Calu3 (cell line): ENCODE measurements at regions not wholly inside any gene's neighbourhood (a gene's known extent, or its start where the extent isn't known, plus 50 kb on each side); places are given as distances from the start of the nearest gene placed in this dataset.
"Not testable (repeated sequence)": the region's sequence is repeated elsewhere in the genome, so short reads cannot be mapped to it uniquely, and the experiment has no call there.

ENCODE experiments used
- BruUV-seq: library from RNA; stranded (reverse); fragments of 400-500 nt; replicated peaks from 2 replicates; lab custom pipeline; 2021; lab: Mats Ljungman, UMichigan
- CTCF ChIA-PET: fragments of 300-600 bp; sonication (Branson Sonifier 250); formaldehyde crosslinking; loops from one replicate; lab custom pipeline; 2022; ENCODE audit warnings: antibody characterized with exemption; lab: Charles Lee
- DNase-seq: peaks from one replicate; pipeline ENCODE4 v3.0.0; 2022
- H3K27ac Mint-ChIP-seq: one replicate; pipeline ENCODE4 v1.8.0; 2022; ENCODE audit warnings: mixed read lengths; ENCODE audit not compliant: unreplicated experiment
- H3K27me3 Mint-ChIP-seq: one replicate; pipeline ENCODE4 v1.8.0; 2022; ENCODE audit warnings: mixed read lengths; ENCODE audit not compliant: unreplicated experiment
- H3K36me3 Mint-ChIP-seq: one replicate; pipeline ENCODE4 v1.8.0; 2022; ENCODE audit warnings: mild to moderate bottlenecking, moderate library complexity, mixed read lengths; ENCODE audit not compliant: insufficient read depth, unreplicated experiment
- H3K4me1 Mint-ChIP-seq: one replicate; pipeline ENCODE4 v1.8.0; 2022; ENCODE audit warnings: mild to moderate bottlenecking, low read depth, mixed read lengths; ENCODE audit not compliant: unreplicated experiment
- H3K4me3 Mint-ChIP-seq: one replicate; pipeline ENCODE4 v1.8.0; 2022; ENCODE audit warnings: mild to moderate bottlenecking, low read depth, moderate library complexity, mixed read lengths; ENCODE audit not compliant: unreplicated experiment
- H3K9me3 Mint-ChIP-seq: one replicate; pipeline ENCODE4 v1.8.0; 2022; ENCODE audit warnings: low read depth, mixed read lengths; ENCODE audit not compliant: unreplicated experiment
- intact Hi-C: fragments of 100-400 bp; cut with micrococcal nuclease; formaldehyde crosslinking; loops from one replicate; pipeline ENCODE4 v1.10.0; 2022; ENCODE audit not compliant: unreplicated experiment
- TF ChIP-seq, protein P1 (sequence below): fragments of 200-600 bp; IDR thresholded peaks from one replicate; pipeline ENCODE4 v1.8.0; 2022; ENCODE audit warnings: antibody characterized with exemption; ENCODE audit not compliant: unreplicated experiment

DNA sequence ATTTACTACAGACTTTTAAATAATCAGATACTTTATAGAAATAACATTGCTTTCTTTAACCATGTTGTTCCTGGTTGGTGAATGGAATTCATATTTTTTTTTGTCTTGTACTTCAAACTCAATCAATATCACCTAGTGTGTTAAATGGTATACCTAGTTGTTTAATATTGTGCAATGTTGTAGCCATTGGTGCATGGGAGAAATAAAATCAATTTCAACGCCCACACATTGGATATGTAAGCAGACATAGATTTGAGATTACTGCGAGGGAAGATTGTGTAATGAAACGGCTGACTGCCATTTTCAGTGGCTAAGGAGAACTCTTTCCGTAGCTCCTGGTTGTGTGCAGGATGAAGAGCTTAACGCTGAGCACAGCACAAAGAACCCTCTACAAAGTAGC is 626.1 kb downstream of the TMEM182 start:
- TF ChIP-seq, protein P1, sequence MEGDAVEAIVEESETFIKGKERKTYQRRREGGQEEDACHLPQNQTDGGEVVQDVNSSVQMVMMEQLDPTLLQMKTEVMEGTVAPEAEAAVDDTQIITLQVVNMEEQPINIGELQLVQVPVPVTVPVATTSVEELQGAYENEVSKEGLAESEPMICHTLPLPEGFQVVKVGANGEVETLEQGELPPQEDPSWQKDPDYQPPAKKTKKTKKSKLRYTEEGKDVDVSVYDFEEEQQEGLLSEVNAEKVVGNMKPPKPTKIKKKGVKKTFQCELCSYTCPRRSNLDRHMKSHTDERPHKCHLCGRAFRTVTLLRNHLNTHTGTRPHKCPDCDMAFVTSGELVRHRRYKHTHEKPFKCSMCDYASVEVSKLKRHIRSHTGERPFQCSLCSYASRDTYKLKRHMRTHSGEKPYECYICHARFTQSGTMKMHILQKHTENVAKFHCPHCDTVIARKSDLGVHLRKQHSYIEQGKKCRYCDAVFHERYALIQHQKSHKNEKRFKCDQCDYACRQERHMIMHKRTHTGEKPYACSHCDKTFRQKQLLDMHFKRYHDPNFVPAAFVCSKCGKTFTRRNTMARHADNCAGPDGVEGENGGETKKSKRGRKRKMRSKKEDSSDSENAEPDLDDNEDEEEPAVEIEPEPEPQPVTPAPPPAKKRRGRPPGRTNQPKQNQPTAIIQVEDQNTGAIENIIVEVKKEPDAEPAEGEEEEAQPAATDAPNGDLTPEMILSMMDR = no peak
- no peaks in the 10 kb centered on the region for H3K4me1 Mint-ChIP-seq
- H3K36me3 Mint-ChIP-seq = no peaks in the 10 kb centered on the region
- H3K27ac Mint-ChIP-seq = no peak overlapping the region
- CTCF ChIA-PET = no interaction called here
- BruUV-seq = no TSS peak
- DNase-seq = no peak
- H3K27me3 Mint-ChIP-seq = no peaks in the 10 kb centered on the region
- H3K9me3 Mint-ChIP-seq = peaks cover 13% of the 10 kb centered on the region
- no peak overlapping the region for H3K4me3 Mint-ChIP-seq
- intact Hi-C loops = no loop called here

DNA sequence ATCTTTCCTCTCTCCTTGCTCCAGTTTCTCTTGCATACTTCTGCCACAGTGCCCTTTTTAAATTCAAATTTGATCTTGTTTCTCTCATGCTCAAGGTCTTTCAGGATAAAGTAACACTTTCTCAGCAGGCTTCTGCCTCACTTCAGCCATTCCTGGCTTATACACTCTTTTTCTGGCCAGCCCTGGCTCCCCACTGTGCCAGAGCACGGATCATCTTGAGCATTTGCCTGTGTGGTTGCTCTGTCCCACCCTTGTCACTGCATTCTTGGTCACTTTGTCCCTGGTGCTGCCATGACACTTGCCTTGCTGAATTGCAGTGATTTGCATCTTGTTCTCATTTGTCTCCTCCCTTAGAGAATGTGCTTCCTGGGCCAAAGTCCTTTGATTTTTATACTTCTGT is 634.3 kb downstream of the TMEM182 start:
- CTCF ChIA-PET = no interaction called here
- DNase-seq = no peak
- TF ChIP-seq, protein P1 = no peak
- no peaks in the 10 kb centered on the region for H3K27me3 Mint-ChIP-seq
- H3K4me3 Mint-ChIP-seq = no peak overlapping the region
- H3K27ac Mint-ChIP-seq = no peak overlapping the region
- H3K4me1 Mint-ChIP-seq = no peaks in the 10 kb centered on the region
- intact Hi-C loops = no loop called here
- H3K36me3 Mint-ChIP-seq = no peaks in the 10 kb centered on the region
- BruUV-seq = no TSS peak
- H3K9me3 Mint-ChIP-seq = peaks cover 8% of the 10 kb centered on the region

DNA sequence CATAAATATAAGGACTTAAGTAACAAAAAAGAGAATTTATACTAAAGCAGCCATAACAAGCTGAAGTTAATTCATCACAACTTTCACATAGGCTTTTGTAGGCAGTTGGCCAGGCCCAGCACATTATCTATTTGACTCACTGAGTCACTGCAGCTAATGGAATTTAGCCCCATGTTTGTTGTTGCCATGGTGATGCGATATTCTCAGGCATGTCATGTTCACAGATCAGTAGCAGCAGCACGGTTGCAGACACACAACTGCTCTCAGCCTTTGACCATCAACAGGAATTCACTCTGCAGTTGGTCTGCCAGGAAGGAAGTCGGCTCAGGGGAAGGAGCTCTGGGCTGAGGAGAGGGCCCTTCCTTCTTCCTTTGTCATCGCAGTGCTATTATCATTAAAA is 639.8 kb downstream of the TMEM182 start:
- no peak for DNase-seq
- no peaks in the 10 kb centered on the region for H3K36me3 Mint-ChIP-seq
- intact Hi-C loops = no loop called here
- H3K9me3 Mint-ChIP-seq = peaks cover 5% of the 10 kb centered on the region
- TF ChIP-seq, protein P1 = no peak
- no peak overlapping the region for H3K4me3 Mint-ChIP-seq
- no peaks in the 10 kb centered on the region for H3K27me3 Mint-ChIP-seq
- H3K27ac Mint-ChIP-seq = no peak overlapping the region
- BruUV-seq = no TSS peak
- H3K4me1 Mint-ChIP-seq = no peaks in the 10 kb centered on the region
- CTCF ChIA-PET = no interaction called here

DNA sequence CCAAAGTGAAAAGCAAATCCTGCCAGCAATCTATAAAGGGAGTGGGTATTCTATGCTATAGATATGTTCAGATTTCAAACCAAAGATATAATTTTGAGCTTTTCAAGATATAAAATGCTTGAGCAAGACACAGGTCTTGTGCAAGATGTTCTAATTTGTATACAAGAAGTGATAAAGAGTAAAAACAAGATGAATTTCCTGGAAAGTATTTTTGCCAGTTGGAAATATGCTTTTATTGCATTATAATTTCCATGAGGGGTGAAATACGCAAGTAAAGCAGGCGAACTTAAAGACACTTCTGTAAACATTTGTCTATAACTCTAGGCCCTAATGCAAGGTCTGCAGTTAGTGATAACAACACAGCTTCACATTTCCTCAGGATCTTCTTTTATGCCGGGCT is 640.5 kb downstream of the TMEM182 start:
- no peaks in the 10 kb centered on the region for H3K36me3 Mint-ChIP-seq
- no TSS peak for BruUV-seq
- CTCF ChIA-PET = no interaction called here
- DNase-seq = no peak
- H3K27me3 Mint-ChIP-seq = no peaks in the 10 kb centered on the region
- no peaks in the 10 kb centered on the region for H3K4me1 Mint-ChIP-seq
- no peak overlapping the region for H3K4me3 Mint-ChIP-seq
- intact Hi-C loops = no loop called here
- no peak overlapping the region for H3K27ac Mint-ChIP-seq
- TF ChIP-seq, protein P1 = no peak
- H3K9me3 Mint-ChIP-seq = peaks cover 5% of the 10 kb centered on the region

DNA sequence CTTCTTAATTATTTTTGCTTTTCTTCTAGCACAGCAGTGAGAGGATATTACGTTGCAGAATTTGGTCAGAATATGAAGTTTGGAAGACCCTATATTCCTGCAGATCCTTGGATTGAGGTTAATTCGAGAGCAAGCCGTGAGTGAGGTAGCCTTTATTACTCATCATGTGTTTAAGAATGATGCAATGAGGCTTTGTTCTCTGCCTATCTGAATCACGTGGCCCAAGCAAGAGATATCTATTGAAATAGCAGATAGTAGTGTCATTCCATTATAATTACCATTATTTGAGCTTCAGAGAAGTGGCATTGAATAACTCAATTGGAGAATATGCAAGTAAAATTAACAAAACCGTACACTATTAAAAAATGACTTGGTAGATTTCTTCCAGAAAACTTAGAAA is 641.1 kb downstream of the TMEM182 start:
- DNase-seq = no peak
- no TSS peak for BruUV-seq
- intact Hi-C loops = no loop called here
- Mint-ChIP-seq H3K4me1 (no peaks in the 10 kb centered on the region), H3K27ac (no peak overlapping the region), H3K9me3 (peaks cover 5% of the 10 kb centered on the region), H3K36me3 (no peaks in the 10 kb centered on the region), H3K27me3 (no peaks in the 10 kb centered on the region), H3K4me3 (no peak overlapping the region)
- TF ChIP-seq, protein P1 = no peak
- CTCF ChIA-PET = no interaction called here

DNA sequence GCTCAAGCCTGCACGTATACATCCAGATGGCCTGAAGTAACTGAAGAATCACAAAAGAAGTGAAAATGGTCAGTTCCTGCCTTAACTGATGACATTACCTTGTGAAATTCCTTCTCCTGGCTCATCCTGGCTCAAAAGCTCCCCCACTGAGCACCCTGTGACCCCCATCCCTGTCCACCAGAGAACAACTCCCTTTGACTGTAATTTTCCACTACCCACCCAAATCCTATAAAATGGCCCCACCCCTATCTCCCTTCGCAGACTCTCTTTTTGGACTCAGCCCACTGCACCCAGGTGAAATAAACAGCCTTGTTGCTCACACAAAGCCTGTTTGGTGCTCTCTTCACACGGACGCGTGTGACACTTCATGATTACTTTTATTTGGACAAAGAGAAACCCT is 641.6 kb downstream of the TMEM182 start:
- intact Hi-C loops, H3K9me3 Mint-ChIP-seq, H3K4me1 Mint-ChIP-seq, H3K27me3 Mint-ChIP-seq, DNase-seq, CTCF ChIA-PET, H3K4me3 Mint-ChIP-seq, H3K36me3 Mint-ChIP-seq, BruUV-seq, H3K27ac Mint-ChIP-seq: not testable (repeated sequence)
